Fibroblast of lung (primary cell): ENCODE measurements at regions not wholly inside any gene's neighbourhood (a gene's known extent, or its start where the extent isn't known, plus 50 kb on each side); places are given as distances from the start of the nearest gene placed in this dataset.

ENCODE experiments used
- DNase-seq, 2 donors: peaks; one replicate each; pipeline versions ENCODE4 v3.0.0 to v3.0.0-alpha.2; 2010; ENCODE audit warnings: low read depth in 2 of 2
- H2AFZ ChIP-seq: 2 replicates; pipeline ENCODE4 v1.5.1; 2012; ENCODE audit warnings: low read length, control low read depth, inconsistent platforms
- H3K27ac ChIP-seq: 2 replicates; pipeline ENCODE4 v1.5.1; 2011; ENCODE audit warnings: low read length, control low read depth; ENCODE audit not compliant: insufficient read depth
- H3K27me3 ChIP-seq: 2 replicates; pipeline ENCODE4 v1.5.1; 2011; ENCODE audit warnings: mild to moderate bottlenecking, low read length; ENCODE audit not compliant: control insufficient read depth, insufficient read depth
- H3K36me3 ChIP-seq: 2 replicates; pipeline ENCODE4 v1.5.1; 2011; ENCODE audit warnings: low read length; ENCODE audit not compliant: control insufficient read depth, insufficient read depth
- H3K4me1 ChIP-seq: 2 replicates; pipeline ENCODE4 v1.5.1; 2011; ENCODE audit warnings: low read length; ENCODE audit not compliant: control insufficient read depth, insufficient read depth; ENCODE audit errors: extremely low read depth
- H3K4me2 ChIP-seq: 2 replicates; pipeline ENCODE4 v1.5.1; 2011; ENCODE audit warnings: low read length, control low read depth; ENCODE audit not compliant: insufficient read depth; ENCODE audit errors: extremely low read depth
- H3K4me3 ChIP-seq, 4 experiments: fragments of 200-600 bp in 1 of 4; sonication (generic) in 1 of 4; replicated peaks in 1 of 4; 2 replicates each; pipeline ENCODE4 v1.5.1; 2011 to 2016; ENCODE audit warnings: low read length in 4 of 4, low read depth in 3 of 4, mild to moderate bottlenecking in 3 of 4, control low read depth in 2 of 4, inconsistent platforms in 1 of 4, mixed read lengths in 1 of 4; ENCODE audit not compliant: insufficient read depth in 1 of 4; ENCODE audit errors: control extremely low read depth in 1 of 4
- H3K79me2 ChIP-seq: 2 replicates; pipeline ENCODE4 v1.5.1; 2012; ENCODE audit warnings: mild to moderate bottlenecking, low read length, inconsistent platforms; ENCODE audit not compliant: control insufficient read depth, insufficient read depth
- H3K9ac ChIP-seq: 2 replicates; pipeline ENCODE4 v1.5.1; 2011; ENCODE audit warnings: mild to moderate bottlenecking, low read length, control low read depth; ENCODE audit not compliant: insufficient read depth
- H3K9me3 ChIP-seq: 2 replicates; pipeline ENCODE4 v1.5.1; 2012; ENCODE audit warnings: low read depth, low read length; ENCODE audit not compliant: control insufficient read depth, insufficient read depth
- H4K20me1 ChIP-seq: 2 replicates; pipeline ENCODE4 v1.5.1; 2011; ENCODE audit warnings: low read length; ENCODE audit not compliant: control insufficient read depth, insufficient read depth; ENCODE audit errors: extremely low read depth
- CTCF ChIP-seq, 2 donors: IDR thresholded peaks in 1 of 2; conservative IDR thresholded peaks in 1 of 2; 1 replicate in 1 of 2; 2 replicates in 1 of 2; pipeline ENCODE4 v1.5.1; 2011 to 2012; ENCODE audit warnings: low read length in 2 of 2, control low read depth in 1 of 2, inconsistent platforms in 1 of 2, low read depth in 1 of 2, mild to moderate bottlenecking in 1 of 2
- EZH2 ChIP-seq: IDR thresholded peaks from 2 replicates; pipeline ENCODE4 v1.5.1; 2012; ENCODE audit warnings: low read length, control low read depth, mild to moderate bottlenecking; ENCODE audit errors: missing control alignments

GRCh38 chr6:156559162-156559690 is 218.0 kb upstream of the ARID1B start:
- Histone ChIP-seq H3K27me3 (no peaks in the 10 kb centered on the region), H3K4me2 (no peak overlapping the region), H3K36me3 (no peaks in the 10 kb centered on the region), H3K4me1 (no peaks in the 10 kb centered on the region), H3K79me2 (no peaks in the 10 kb centered on the region), H3K27ac (no peak overlapping the region), H3K4me3 (no peak overlapping the region), H3K9me3 (no peaks in the 10 kb centered on the region), H2AFZ (no peak overlapping the region), H4K20me1 (no peaks in the 10 kb centered on the region), H3K9ac (no peak overlapping the region)
- DNase-seq: no peak
- TF ChIP-seq EZH2: no peak
- TF ChIP-seq CTCF (conservative IDR thresholded peaks at IDR 0.05 in 1 of 2, IDR thresholded peaks at IDR 0.05 in 1 of 2; ENCODE audit: low read depth in 1 of 2, low read length in 2 of 2): no peak

GRCh38 chr6:156557911-156558259 is 219.3 kb upstream of the ARID1B start:
- no peaks in the 10 kb centered on the region for H3K9me3 ChIP-seq
- no peak overlapping the region for H3K4me2 ChIP-seq
- no peaks in the 10 kb centered on the region for H3K36me3 ChIP-seq
- no peaks in the 10 kb centered on the region for H3K79me2 ChIP-seq
- no peak for TF ChIP-seq CTCF (conservative IDR thresholded peaks at IDR 0.05 in 1 of 2, IDR thresholded peaks at IDR 0.05 in 1 of 2; ENCODE audit: low read depth in 1 of 2, low read length in 2 of 2)
- TF ChIP-seq EZH2: no peak
- DNase-seq: peak in 1 of 2 donors; percentile 12
- H3K4me3 ChIP-seq: no peak overlapping the region
- H3K4me1 ChIP-seq: no peaks in the 10 kb centered on the region
- no peak overlapping the region for H3K27ac ChIP-seq
- H2AFZ ChIP-seq: no peak overlapping the region
- H3K9ac ChIP-seq: no peak overlapping the region
- H4K20me1 ChIP-seq: no peaks in the 10 kb centered on the region
- H3K27me3 ChIP-seq: no peaks in the 10 kb centered on the region

GRCh38 chr6:156557251-156557910 is 219.8 kb upstream of the ARID1B start:
- no peaks in the 10 kb centered on the region for H4K20me1 ChIP-seq
- no peak overlapping the region for H2AFZ ChIP-seq
- H3K36me3 ChIP-seq: no peaks in the 10 kb centered on the region
- no peaks in the 10 kb centered on the region for H3K79me2 ChIP-seq
- DNase-seq: peak; percentile 34 to 47
- no peak overlapping the region for H3K9ac ChIP-seq
- no peaks in the 10 kb centered on the region for H3K27me3 ChIP-seq
- TF ChIP-seq EZH2: no peak
- TF ChIP-seq CTCF (conservative IDR thresholded peaks at IDR 0.05 in 1 of 2, IDR thresholded peaks at IDR 0.05 in 1 of 2; ENCODE audit: low read depth in 1 of 2, low read length in 2 of 2): no peak
- no peaks in the 10 kb centered on the region for H3K9me3 ChIP-seq
- no peak overlapping the region for H3K27ac ChIP-seq
- H3K4me2 ChIP-seq: no peak overlapping the region
- no peaks in the 10 kb centered on the region for H3K4me1 ChIP-seq
- no peak overlapping the region for H3K4me3 ChIP-seq
